Prostate gland (tissue), 2 donors: ENCODE measurements at regions not wholly inside any gene's neighbourhood (a gene's known extent, or its start where the extent isn't known, plus 50 kb on each side); places are given as distances from the start of the nearest gene placed in this dataset.

Experiments used
- DNase-seq: peaks from one replicate; pipeline ENCODE4 v3.0.0-alpha.2; 2019; ENCODE audit warnings: low spot score
- H3K27ac ChIP-seq, 2 donors: fragments of 200-600 bp; sonication (generic); 2 replicates each; pipeline ENCODE4 v1.5.1; 2017 to 2019
- H3K27me3 ChIP-seq: fragments of 200-600 bp; sonication (generic); replicated peaks from 2 replicates; pipeline ENCODE4 v1.5.1; 2019; ENCODE audit not compliant: insufficient read depth
- H3K36me3 ChIP-seq, 2 donors: fragments of 200-600 bp; sonication (generic); 1 replicate in 1 of 2; 2 replicates in 1 of 2; pipeline versions ENCODE4 v1.5.1 to v1.8.1; 2017 to 2019
- H3K4me1 ChIP-seq: fragments of 200-600 bp; sonication (generic); replicated peaks from 2 replicates; pipeline ENCODE4 v1.5.1; 2019
- H3K4me3 ChIP-seq, 2 donors: fragments of 200-600 bp; sonication (generic); 2 replicates each; pipeline ENCODE4 v1.5.1; 2017 to 2019
- H3K9me3 ChIP-seq: fragments of 200-600 bp; sonication (generic); 2 replicates; pipeline ENCODE4 v1.5.1; 2017
- CTCF ChIP-seq, 4 experiments: fragments of 200-600 bp in 2 of 4; fragments of 450-650 bp in 2 of 4; sonication (generic) in 2 of 4; IDR thresholded peaks; 1 replicate in 3 of 4; 2 replicates in 1 of 4; pipeline ENCODE4 v1.5.1; 2016 to 2019; ENCODE audit warnings: antibody characterized with exemption in 4 of 4, mild to moderate bottlenecking in 2 of 4, moderate library complexity in 2 of 4
- POLR2A ChIP-seq: fragments of 450-650 bp; IDR thresholded peaks from one replicate; pipeline ENCODE4 v1.6.1; 2016; ENCODE audit warnings: antibody characterized with exemption, mild to moderate bottlenecking
- POLR2AphosphoS5 ChIP-seq: sonication (generic); formaldehyde crosslinking; IDR thresholded peaks from one replicate; pipeline ENCODE4 v1.6.1; 2017; ENCODE audit warnings: antibody characterized with exemption
- WGBS: methylation state at CpG from one replicate; pipeline ENCODE4 v1.1.5; 2018; 5-methylcytosine and 5-hydroxymethylcytosine counted together
- intact Hi-C: fragments of 100-400 bp; cut with DNase I; formaldehyde crosslinking; loops from one replicate; pipeline ENCODE4 v1.14.2; 2022

GRCh38 chr3:177924261-177924660 lies 612.0 kb upstream of the KCNMB2 start:
- Histone ChIP-seq H3K4me3 (no peak overlapping the region), H3K4me1 (no peaks in the 10 kb centered on the region), H3K9me3 (no peaks in the 10 kb centered on the region), H3K27ac (no peak overlapping the region), H3K27me3 (no peaks in the 10 kb centered on the region), H3K36me3 (no peaks in the 10 kb centered on the region)
- intact Hi-C loops, result no loop called here
- no peak for TF ChIP-seq POLR2AphosphoS5
- TF ChIP-seq POLR2A, result no peak
- no peak for TF ChIP-seq CTCF (IDR thresholded peaks at IDR 0.05)
- WGBS, result 91% methylated on average over 2 of the region's 2 CpGs
- no peak for DNase-seq

- no peak overlapping the region for H3K27ac ChIP-seq
- H3K27me3 ChIP-seq, result no peaks in the 10 kb centered on the region
- no peak for DNase-seq
- no peaks in the 10 kb centered on the region for H3K9me3 ChIP-seq
- no peak overlapping the region for H3K4me3 ChIP-seq
- no peaks in the 10 kb centered on the region for H3K36me3 ChIP-seq
- no peaks in the 10 kb centered on the region for H3K4me1 ChIP-seq
- 75% methylated on average over 6 of the region's 6 CpGs for WGBS
- TF ChIP-seq POLR2AphosphoS5 (no peak), POLR2A (no peak), CTCF (IDR thresholded peaks at IDR 0.05) (no peak)
- intact Hi-C loops, result no loop called here
Measured at GRCh38 chr3:177928172-177928873, 607.9 kb upstream of the KCNMB2 start.

- no peak overlapping the region for H3K4me3 ChIP-seq
- no peaks in the 10 kb centered on the region for H3K9me3 ChIP-seq
- intact Hi-C loops, result no loop called here
- H3K27ac ChIP-seq, result no peak overlapping the region
- H3K4me1 ChIP-seq, result no peaks in the 10 kb centered on the region
- H3K27me3 ChIP-seq, result no peaks in the 10 kb centered on the region
- TF ChIP-seq POLR2AphosphoS5 (no peak), POLR2A (no peak), CTCF (IDR thresholded peaks at IDR 0.05) (no peak)
- WGBS, result 89% methylated on average over 2 of the region's 2 CpGs
- no peaks in the 10 kb centered on the region for H3K36me3 ChIP-seq
- DNase-seq, result no peak
Measured at GRCh38 chr3:177929310-177929709, 606.9 kb upstream of the KCNMB2 start.

GRCh38 chr3:177930771-177931170 lies 605.5 kb upstream of the KCNMB2 start:
- Histone ChIP-seq H3K36me3 (no peaks in the 10 kb centered on the region), H3K27ac (no peak overlapping the region), H3K4me3 (no peak overlapping the region), H3K4me1 (no peaks in the 10 kb centered on the region), H3K9me3 (no peaks in the 10 kb centered on the region), H3K27me3 (no peaks in the 10 kb centered on the region)
- TF ChIP-seq CTCF (IDR thresholded peaks at IDR 0.05), result no peak
- no peak for TF ChIP-seq POLR2A
- no peak for TF ChIP-seq POLR2AphosphoS5
- 79% methylated on average over 2 of the region's 2 CpGs for whole genome bisulfite sequencing
- intact Hi-C loops, result no loop called here
- DNase-seq, result no peak

GRCh38 chr3:177931346-177931745 lies 604.9 kb upstream of the KCNMB2 start:
- Histone ChIP-seq H3K27me3 (no peaks in the 10 kb centered on the region), H3K9me3 (no peaks in the 10 kb centered on the region), H3K36me3 (no peaks in the 10 kb centered on the region), H3K27ac (no peak overlapping the region), H3K4me1 (no peaks in the 10 kb centered on the region), H3K4me3 (no peak overlapping the region)
- WGBS, result 76% methylated on average over 2 of the region's 2 CpGs
- TF ChIP-seq CTCF (IDR thresholded peaks at IDR 0.05) (no peak), POLR2AphosphoS5 (no peak), POLR2A (no peak)
- intact Hi-C loops, result no loop called here
- DNase-seq, result no peak
